SU-DHL-6 (cell line): ENCODE measurements at regions not wholly inside any gene's neighbourhood (a gene's known extent, or its start where the extent isn't known, plus 50 kb on each side); places are given as distances from the start of the nearest gene placed in this dataset.

ENCODE experiments used
- CTCF ChIP-seq: fragments of 200-600 bp; sonication (generic); IDR thresholded peaks from one replicate; pipeline ENCODE4 v1.5.1; 2017; ENCODE audit warnings: antibody characterized with exemption, mild to moderate bottlenecking, low read length, moderate library complexity; ENCODE audit not compliant: insufficient read depth, poor library complexity, severe bottlenecking
- EZH2phosphoT487 ChIP-seq: fragments of 200-600 bp; sonication (generic), shearing (Covaris generic); conservative IDR thresholded peaks from 2 replicates; pipeline ENCODE4 v1.6.1; 2018; ENCODE audit warnings: mild to moderate bottlenecking, antibody characterized with exemption, low read length, moderate library complexity, mixed read lengths

- no peak for TF ChIP-seq CTCF
- TF ChIP-seq EZH2phosphoT487 = no peak
Observed at GRCh38 chr2:6352906-6353515, 512.7 kb downstream of the CMPK2 start.
